GM12864 (cell line): ENCODE measurements at regions not wholly inside any gene's neighbourhood (a gene's known extent, or its start where the extent isn't known, plus 50 kb on each side); places are given as distances from the start of the nearest gene placed in this dataset.
"Not testable (repeated sequence)": the region's sequence is repeated elsewhere in the genome, so short reads cannot be mapped to it uniquely, and the experiment has no call there.

Experiments
- DNase-seq: peaks from one replicate; pipeline ENCODE4 v3.0.0-alpha.2; 2011; ENCODE audit warnings: low read depth
- H3K4me3 ChIP-seq: 2 replicates; pipeline ENCODE4 v1.5.1; 2011; ENCODE audit warnings: mild to moderate bottlenecking, low read depth, low read length, control low read depth
- TF ChIP-seq, protein P1 (sequence below): IDR thresholded peaks from 2 replicates; pipeline ENCODE4 v1.5.1; 2011; ENCODE audit warnings: low read depth, mild to moderate bottlenecking, moderate library complexity, low read length, control low read depth, inconsistent platforms; ENCODE audit errors: missing control alignments

DNA sequence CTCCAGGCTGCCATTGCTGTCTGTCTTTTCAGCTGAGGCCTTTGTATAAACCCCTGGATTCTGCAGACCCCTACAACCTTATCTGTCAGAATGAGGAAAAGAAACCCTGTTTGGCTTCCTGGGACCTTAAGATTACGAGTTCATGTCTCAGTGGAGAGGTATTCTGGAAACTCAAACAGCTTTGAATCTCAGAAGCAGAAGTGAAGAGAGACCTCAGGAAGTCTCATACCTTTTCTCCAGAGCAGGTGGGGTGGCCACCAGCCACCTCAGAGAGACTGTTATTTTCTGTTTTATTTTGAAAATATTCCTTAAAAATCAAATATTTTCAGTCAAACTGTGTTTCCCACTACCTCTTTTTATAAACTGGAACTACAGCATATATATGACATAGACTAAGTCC, 457.5 kb downstream of the TMEM232 start:
- no peak overlapping the region for H3K4me3 ChIP-seq
- DNase-seq, result peak; percentile 4
- TF ChIP-seq, protein P1, sequence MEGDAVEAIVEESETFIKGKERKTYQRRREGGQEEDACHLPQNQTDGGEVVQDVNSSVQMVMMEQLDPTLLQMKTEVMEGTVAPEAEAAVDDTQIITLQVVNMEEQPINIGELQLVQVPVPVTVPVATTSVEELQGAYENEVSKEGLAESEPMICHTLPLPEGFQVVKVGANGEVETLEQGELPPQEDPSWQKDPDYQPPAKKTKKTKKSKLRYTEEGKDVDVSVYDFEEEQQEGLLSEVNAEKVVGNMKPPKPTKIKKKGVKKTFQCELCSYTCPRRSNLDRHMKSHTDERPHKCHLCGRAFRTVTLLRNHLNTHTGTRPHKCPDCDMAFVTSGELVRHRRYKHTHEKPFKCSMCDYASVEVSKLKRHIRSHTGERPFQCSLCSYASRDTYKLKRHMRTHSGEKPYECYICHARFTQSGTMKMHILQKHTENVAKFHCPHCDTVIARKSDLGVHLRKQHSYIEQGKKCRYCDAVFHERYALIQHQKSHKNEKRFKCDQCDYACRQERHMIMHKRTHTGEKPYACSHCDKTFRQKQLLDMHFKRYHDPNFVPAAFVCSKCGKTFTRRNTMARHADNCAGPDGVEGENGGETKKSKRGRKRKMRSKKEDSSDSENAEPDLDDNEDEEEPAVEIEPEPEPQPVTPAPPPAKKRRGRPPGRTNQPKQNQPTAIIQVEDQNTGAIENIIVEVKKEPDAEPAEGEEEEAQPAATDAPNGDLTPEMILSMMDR, result no peak

DNA sequence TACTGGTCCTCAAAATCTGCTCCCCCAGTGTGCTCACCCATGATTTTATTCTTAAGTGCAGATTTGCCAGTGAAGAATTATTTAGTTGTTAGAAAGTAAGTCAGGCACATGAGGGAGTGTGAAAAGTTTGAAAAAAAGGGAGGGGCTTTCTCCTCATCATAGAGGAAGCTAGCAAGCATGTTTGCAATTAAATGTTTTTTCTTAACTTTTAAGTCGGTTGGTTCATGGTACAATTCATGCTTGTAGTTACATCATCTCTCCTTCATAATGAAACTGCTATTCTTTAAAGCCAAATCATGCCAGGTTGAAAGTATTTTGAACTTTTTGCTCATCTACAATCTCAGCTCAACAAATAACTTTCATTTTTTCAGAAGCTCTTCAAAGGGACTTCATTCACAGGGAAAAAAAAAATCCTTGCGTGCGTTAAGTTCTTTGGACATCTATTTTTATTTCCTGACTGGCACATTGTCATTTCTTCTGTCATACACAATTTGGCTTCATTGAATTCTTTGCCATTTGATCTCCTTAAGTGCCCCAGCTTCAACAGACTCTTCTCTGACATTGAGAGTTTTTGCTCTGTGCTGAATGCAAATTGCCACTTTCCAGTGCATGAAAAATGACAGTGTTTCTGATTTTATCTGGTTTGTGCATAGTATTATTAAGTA, 456.9 kb downstream of the TMEM232 start:
- H3K4me3 ChIP-seq, result no peak overlapping the region
- DNase-seq, result no peak
- TF ChIP-seq, protein P1, result no peak

DNA sequence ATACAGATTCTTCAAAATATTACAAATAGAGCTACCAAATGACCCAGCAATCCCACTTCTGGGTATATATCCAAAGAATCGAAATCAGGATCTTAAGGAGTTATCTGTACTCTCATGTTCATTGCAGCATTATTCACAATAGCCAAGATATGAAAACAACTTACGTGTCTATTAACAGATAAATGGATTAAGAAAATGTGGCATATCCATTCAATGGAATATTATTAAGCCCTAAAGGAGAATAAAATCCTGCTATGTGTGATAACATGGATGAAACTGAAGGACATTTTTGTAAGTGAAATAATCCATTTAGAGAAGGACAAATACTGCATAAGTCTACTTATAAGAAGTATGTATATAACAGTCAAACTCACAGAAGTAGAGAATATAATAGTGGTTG, 450.6 kb downstream of the TMEM232 start:
- H3K4me3 ChIP-seq, result no peak overlapping the region
- TF ChIP-seq, protein P1, result no peak
- no peak for DNase-seq

DNA sequence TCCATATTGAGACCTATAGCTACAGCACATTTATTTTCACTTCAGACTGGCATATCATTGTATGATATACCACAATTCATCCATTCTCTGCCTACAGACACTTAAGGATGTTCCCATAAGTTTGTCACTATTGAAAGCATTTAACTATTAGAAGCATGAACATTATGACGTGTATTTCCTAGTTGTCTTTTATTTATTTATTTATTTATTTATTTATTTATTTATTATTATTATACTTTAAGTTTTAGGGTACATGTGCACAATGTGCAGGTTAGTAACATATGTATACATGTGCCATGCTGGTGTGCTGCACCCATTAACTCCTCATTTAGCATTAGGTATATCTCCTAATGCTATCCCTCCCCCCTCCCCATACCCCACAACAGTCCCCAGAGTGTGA, 448.0 kb downstream of the TMEM232 start:
- H3K4me3 ChIP-seq, DNase-seq: not testable (repeated sequence)

DNA sequence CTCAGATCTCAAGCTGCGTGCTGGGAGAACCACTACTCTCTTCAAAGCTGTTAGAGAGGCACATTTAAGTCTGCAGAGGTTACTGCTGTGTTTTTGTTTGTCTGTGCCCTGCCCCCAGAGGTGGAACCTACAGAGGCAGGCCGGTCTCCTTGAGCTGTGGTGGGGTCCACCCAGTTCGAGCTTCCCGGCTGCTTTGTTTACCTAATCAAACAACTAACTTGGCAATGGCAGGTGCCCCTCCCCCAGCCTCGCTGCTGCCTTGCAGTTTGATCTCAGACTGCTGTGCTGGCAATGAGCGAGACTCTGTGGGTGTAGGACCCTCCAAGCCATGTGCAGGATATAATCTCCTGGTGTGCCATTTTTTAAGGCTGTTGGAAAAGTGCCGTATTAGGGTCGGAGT, 442.4 kb downstream of the TMEM232 start:
- H3K4me3 ChIP-seq, DNase-seq: not testable (repeated sequence)

DNA sequence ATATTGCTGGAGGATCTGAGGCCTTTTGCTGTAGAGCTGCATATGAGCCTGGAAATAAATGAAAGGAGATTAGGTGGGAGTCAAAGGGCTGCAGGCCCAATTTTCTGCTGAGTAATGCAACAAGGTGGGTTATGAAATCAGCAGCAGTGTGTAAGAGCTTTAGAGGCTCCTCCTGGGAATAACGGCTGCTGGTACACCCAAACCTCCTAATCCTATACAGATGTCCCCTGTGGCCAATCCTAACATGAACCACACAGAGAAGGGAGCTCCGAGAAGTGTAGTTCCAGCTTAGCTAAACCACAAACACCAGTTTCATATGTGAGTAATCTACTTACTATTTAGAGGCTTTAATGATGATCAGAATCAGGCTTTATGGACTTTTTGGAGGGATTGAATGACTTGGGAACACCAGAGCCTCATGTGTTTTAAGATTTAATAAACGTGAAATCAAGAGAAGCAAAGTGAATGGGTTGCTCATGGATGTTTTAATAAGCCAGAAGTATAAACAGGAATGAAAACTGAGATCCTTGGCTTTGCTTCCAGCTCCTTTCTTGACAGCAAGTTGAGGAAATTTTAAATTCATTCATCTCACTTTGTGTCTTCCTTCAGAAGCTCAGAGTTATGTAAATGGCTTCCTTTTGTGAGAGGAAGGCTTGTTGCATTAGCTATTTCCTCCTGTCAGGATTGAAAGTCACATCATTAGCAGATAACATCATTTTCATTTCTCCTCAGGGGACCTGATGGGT, 437.5 kb downstream of the TMEM232 start:
- TF ChIP-seq, protein P1, result no peak
- no peak for DNase-seq
- no peak overlapping the region for H3K4me3 ChIP-seq

DNA sequence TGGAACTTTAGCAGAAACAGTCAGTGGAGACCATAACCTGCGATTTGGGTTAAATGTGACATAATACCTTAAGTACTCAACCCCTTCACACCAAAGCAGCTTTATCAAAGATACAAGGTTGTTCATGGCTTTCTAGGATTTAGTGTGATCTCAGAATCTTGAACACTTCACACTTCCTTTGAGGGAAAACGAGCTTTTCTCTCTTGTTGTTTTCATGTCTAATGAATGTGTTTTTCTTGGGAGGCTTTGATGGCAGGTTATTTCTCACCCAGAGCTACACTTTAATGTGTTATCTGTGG, 437.0 kb downstream of the TMEM232 start:
- TF ChIP-seq, protein P1, result no peak
- H3K4me3 ChIP-seq, result no peak overlapping the region

DNA sequence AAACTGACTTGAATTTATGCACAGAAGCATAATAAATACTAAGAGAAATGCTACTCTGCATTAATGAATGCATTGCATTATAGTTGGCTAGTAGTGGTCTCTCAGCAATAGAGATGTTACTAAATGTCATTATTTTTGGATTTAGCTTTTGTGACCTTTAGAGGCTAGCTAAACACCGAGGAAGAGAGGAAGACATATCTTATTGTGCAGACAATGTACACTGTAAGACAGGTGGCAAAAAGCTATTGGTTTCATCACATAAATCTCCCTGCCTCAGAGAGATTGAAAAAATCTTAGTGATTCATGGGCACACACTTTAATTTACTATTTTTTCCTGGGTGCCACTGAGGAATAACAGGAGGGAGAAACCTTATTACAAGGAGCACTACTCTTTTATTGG, 435.9 kb downstream of the TMEM232 start:
- no peak for DNase-seq
- TF ChIP-seq, protein P1, result no peak
- no peak overlapping the region for H3K4me3 ChIP-seq

More for the DNA sequence above, 437.0 kb downstream of the TMEM232 start:
- DNase-seq, result no peak
